IPS-NIHi7 (cell line): ENCODE measurements at regions not wholly inside any gene's neighbourhood (a gene's known extent, or its start where the extent isn't known, plus 50 kb on each side); places are given as distances from the start of the nearest gene placed in this dataset.
"Not testable (repeated sequence)": the region's sequence is repeated elsewhere in the genome, so short reads cannot be mapped to it uniquely, and the experiment has no call there.

ENCODE experiments used
- DNase-seq: peaks from one replicate; pipeline ENCODE4 v3.0.0; 2012; ENCODE audit warnings: mixed read lengths; ENCODE audit errors: extremely low spot score

DNA sequence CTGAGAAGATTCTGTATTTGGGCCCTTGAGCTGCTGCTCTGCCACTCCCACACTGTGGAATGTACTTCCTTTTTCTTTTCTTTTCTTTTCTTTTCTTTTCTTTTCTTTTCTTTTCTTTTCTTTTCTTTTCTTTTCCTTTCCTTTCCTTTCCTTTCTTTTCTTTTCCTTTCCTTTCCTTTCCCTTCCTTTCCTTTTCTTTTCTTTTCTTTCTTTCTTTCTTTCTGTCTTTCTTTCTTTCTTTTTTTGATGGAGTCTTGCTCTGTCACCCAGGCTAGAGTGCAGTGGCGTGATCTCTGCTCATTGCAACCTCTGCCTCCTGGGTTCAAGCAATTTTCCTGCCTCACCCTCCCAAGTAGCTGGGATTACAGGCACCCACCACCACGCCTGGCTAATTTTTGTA, 89.8 kb downstream of the DNAAF6 start:
- not testable (repeated sequence) for DNase-seq

DNA sequence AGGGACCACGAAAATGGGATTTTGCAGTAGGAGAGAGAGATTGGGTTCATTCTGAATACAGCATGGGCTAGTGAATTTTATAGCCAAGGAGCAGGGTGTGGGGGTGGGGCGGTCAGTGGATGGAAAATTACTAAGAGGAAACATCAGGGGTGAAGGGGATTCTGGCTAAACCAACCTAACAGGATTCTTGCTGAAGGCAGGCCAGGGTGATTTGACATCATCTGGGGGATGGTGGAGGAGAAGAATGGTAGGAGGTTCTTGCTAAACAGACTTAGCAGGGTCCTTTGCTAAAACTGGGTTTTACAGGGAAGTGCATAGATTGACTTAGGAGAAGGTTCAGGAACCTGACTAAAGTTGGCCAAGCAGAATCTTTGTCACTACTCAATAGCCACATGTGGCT, 91.9 kb downstream of the DNAAF6 start:
- DNase-seq: no peak

DNA sequence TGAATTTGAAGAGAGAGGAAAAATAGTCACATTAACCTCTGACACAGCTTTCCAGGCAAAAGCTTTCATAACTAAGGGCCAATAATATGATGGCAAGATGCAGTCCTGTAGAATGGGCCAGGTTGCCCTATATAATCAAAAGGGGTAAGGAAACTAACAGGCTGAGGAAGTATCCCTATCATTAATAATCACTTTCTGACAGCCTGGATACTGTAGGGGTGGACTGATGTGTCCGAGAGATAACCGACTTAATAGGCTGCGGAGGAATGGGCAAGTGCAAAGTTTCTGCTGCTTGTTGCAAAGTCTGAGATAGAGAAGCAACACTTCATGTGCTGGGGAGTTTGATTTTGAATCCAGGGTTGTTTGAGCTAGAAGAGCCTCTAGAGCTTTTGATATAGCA, 94.8 kb downstream of the DNAAF6 start:
- no peak for DNase-seq

DNA sequence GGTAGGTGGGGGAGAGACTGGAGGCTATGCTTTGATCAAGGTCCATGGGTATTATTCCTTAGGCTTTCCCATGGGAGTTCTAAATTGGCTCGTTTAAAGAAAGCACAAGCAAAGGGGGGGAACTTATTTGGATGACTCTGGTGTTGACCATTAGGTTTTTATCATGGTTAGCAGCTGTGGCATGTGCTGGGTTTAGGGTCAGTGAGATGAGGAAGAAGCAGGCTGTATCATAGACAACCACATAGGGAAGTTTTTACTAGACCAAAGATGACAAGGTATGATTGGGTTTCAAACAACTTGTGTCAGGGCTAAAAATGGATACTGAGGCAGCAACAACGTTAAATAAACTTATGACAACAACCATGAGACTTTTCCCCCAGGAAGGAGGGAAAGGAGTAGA, 97.7 kb downstream of the DNAAF6 start:
- no peak for DNase-seq

DNA sequence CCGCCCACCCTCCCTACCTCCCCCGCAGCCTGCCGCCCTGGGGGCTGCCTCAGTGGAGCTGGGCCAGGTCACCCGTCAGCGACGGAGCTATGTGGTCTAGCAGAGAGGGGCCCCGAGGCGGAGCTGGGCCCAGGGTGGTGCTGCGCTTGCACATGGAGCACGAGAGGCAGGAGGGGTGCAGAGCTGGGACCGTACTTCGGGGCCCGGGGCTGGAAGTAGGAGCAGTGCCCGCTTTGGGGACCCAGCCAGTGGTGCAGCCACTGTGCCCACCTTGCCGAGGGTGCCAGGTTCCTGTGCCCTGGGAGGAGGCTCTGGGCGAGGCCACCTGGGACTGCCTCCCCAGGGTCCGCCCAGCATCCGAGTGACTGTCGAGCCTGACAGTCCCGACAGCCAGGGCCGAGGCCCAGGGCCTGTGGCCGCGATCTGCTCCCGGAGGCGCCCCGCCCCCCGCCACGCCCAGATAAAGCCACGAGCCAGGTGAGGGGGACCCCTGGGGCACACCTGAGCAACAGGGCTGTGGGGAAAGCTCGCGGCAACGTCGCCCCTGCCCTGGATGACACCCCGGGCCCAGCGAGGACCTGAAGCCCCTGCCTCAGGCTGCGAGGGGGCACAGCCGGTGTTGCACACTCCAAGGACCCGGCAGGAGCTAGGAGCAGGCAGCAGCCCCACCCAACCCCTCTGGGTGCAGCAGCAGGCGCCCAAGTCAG, 117.5 kb downstream of the DNAAF6 start:
- no peak for DNase-seq

DNA sequence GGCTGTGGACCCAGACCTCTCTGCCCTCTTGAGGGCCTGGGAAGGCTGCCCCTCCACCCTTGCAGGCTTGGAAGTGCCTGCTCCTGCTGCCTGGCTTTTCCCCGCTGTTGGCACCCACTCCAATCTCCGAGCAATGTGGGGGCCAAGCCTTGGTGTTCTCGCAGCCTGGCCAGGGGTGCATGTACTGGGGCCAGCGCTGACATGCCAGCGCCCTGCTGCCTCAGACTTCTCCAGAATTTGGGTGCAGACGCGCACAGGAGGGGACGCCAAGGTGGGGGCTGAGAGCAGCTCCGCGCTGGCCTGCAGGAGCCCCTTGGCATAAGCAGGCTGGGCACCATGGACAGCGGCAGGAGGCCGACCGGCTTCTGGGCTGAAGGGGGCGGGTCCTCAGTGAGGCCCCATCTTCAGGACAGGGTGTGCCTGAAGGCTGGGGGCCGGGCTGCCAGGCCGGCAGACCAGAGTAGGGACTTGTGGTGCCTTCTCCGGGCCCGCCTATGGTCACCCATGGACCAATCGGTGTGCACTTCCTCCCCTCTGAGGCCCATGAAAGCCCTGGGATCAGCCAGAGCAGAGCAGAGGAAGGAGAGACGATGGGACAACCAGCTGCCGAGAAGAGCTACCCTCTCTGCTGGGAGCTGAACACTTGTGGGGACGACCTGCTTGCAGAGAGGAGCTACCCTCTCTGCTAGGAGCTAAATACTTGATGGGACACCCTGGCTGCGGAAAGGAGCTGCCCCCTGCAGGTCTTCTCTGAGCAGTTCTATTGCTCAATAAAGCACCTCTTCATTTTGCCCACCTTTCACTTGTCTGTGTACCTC, 118.3 kb downstream of the DNAAF6 start:
- DNase-seq: peak; percentile 95

DNA sequence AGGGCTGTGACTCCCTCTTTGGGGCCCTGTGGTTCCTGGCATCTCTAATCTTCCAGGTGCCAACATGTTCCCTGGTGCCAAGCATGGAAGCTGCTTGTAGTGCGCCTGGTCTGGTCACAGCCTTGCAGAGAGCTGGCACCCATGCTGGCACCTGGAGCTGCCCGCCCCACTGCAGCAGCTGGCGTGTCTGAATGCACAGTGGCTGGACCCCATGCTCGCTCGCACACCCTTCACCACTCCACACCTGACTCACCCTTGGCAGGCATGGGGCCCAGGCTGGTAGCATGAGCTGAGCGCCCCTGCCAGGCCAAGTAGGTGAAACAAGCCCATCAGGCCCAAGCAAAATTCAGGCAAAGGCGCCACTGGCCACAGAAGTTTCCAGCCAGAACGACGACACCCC, 119.1 kb downstream of the DNAAF6 start:
- no peak for DNase-seq

DNA sequence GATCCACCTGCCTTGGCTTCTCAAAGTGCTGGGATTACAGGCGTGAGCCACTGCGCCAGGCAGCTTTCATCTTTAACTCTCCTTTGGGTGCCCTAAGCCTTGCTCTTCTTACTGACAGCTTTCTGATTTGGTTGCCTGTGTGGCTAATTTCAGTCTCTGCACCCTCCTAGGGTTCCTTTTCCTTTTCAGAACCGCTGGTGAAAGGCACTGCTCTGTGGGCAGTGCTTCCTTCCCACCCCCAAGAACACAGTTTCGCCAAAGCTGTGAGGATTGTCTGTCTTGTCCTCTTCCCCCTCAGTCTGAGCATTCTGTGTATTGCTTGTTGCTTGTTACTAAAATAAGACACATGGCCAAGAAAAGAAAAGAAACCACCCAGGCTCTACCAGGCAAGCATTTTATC, 101.4 kb upstream of the FRMPD3 start:
- no peak for DNase-seq

DNA sequence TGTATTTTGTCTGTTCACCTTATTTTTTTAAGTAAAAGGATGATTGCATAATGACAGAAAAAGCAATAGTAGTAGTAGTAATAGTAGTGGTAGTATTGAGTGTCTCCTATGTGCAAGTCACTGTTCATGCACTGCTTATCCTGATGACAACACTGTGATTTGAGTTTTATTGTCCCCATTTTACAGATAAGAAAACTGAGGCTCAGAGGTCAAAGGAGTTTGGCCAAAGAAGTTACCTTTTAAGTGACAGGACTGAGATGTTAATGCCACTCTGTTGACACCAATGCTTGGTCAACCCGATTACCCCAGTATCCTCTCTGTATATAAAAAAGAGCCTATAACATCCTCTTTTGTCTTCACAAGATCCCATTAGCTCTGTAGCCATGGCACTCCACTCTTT, 100.5 kb upstream of the FRMPD3 start:
- no peak for DNase-seq

DNA sequence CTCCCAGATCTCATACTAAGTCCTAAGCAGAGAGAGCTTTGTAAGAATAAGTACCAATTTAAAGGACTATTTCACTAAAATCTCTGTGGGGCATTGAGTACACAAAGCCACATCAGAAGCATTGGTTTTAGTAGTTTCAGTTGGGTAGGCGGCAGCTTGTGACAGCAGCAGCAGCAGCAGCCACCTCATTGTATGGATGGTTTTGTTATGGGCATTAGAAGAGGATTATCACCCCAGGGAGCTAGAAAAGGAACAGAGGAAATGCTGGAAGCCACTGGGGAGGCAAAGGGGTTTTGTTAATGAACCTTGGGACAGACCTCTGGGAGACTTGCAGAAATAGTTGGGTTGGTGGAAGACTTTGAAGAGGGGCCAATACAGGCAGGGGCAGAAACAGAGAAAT, 93.9 kb upstream of the FRMPD3 start:
- peak; percentile 61 for DNase-seq

DNA sequence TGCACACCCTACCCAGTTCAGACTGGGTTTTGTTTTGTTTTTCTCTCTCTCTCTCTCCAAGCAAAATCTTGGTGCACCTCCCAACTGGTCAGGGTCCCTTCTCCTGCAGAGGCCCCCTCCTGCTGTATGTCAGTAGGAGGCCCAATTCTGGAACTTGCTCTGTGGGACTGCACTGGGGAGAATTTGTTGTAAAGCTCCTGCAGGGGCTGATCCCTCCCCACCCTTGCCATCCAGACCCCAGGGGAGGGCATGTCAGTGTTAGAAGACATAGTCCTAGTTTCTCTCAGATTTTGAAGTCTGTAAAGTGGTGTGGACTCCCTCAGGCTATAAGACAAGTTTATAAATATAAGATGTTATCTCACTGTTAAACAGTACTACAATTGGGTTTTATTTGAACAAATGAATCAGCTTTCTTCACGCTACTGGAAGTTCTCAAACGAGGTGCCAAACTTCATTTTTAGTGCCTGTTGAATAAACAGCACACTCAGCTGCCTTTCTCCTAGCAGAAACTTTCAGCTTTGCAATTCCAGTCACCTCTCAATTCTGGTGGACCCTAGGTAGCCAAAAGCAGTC, 88.6 kb upstream of the FRMPD3 start:
- DNase-seq: no peak

DNA sequence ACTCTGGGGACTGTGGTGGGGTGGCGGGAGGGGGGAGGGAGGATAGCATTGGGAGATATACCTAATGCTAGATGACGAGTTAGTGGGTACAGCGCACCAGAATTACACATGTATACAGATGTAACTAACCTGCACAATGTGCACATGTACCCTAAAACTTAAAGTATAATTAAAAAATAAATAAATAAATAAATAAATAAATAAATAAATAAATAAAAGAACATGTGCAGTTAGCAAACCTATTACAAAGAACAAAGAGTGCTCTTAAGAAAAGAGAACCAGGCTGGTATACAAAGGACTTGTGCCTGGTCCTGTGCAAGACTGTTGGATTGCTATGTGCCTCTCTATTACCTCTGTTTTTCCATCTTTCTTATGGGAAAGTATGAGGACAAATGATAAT, 79.3 kb upstream of the FRMPD3 start:
- not testable (repeated sequence) for DNase-seq

DNA sequence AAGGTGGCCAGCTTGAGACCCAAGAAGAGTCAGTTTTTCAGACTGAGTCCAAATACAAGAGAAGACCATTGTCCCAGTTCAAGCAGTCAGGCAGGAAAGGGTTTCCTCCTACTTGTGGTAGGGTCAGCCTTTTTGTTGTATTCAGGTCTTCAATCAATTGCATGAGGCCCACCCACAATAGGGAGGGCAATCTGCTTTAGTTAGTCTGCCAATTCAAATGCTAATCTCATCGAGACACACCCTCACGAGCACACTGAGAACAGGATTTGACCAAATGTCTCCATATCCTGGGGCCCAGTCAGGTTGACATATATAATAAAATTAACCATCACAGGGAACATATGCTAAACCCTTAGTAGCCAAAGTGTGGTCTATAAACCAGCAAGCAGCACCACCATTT, 75.3 kb upstream of the FRMPD3 start:
- no peak for DNase-seq

DNA sequence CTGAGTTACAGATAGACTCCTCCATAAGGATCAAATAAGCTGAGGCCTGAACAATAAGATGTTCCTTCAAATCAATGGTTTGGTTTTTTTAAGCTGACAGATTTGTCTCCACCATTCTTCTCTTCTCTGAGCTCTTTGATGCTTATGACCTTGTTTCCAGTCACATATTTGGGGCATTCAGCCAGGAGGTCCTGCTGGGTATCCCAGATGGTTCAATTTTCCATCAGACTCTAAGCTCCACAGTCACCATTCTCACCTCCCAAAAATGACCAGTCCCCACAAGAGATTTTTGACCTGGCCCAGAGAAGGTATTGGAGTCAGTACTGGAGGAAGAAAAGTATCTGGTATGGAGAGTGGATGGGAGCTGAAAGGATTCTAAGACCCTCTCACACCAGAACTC, 74.6 kb upstream of the FRMPD3 start:
- DNase-seq: no peak

DNA sequence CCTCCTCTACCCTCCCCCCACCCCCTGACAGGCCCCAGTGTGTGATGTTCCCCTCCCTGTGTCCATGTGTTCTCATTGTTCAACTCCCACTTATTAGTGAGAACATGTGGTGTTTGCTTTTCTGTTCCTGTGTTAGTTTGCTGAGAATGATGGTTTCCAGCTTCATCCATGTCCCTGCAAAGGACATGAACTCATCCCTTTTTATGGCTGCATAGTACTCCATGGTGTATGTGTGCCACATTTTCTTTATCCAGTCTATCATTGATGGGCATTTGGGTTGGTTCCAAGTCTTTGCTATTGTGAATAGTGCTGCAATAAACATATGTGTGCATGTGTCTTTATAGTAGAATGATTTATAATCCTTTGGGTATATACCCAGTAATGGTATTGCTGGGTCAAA, 73.3 kb upstream of the FRMPD3 start:
- DNase-seq: not testable (repeated sequence)

DNA sequence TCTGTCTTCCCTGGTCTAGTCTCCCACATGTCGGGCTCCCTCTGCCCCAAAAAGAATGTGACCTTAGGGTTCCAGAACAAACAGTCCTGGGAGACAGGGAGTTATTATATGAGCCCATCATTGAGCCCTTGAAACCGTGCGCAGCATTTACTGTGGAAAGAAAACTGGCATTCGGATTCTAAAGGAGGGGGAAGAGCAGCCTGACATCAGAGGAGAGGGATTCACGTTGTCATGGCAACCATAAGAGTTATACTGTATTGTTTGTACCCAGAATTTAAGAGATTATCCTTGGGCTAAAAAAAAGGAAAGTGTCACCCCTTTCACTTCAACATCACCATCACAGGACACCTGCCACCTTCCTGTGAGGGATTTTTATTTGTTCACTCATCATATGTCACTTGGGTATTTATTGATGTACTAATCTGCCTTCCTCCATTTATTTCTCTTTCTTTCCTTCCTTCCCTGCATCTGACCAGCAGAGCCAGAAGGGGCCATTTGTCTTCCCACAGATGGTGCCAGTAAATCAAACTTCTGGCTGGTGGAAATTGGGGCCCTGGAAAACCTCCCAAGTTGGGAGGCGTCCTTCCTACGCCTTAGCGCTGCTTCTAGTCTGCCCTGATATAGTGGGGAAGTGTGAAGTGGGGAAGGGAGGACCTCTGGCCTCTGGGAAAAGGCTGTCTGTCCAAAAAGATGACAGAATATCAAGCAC, 64.9 kb upstream of the FRMPD3 start:
- DNase-seq: no peak

DNA sequence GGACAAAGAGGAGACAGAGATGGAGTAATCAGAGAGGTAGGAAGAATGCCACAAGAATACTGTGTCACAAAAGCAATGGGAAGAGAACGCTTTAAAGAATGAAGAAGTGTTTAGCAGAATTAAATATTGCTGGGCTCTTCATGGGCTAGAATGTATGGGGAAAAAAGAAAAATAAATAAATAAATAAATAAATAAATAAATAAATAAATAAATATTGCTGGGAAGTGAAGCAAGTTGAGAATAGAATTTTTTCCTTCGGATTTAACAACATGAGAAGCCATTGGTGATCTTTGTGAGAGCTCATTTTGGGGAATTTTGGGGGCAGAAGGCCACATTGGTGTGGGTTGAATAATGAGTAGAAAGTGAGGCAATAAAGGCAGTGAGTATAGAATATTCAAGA, 59.7 kb upstream of the FRMPD3 start:
- no peak for DNase-seq

DNA sequence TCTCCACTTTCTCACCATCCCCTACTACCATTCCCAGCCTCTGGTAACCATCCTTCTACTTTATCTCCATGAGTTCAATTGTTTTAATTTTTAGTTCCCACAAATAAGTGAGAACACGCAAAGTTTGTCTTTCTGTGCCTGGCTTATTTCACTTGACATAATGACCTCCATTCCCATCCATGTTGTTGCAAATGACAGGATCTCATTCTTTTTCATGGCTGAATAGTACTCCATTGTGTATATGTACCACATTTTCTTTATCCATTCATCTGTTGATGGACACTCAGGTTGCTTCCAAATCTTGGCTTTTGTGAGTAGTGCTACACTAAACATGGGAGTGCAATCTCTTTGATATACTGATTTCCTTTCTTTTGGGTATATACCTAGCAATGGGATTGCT, 55.8 kb upstream of the FRMPD3 start:
- DNase-seq: not testable (repeated sequence)

DNA sequence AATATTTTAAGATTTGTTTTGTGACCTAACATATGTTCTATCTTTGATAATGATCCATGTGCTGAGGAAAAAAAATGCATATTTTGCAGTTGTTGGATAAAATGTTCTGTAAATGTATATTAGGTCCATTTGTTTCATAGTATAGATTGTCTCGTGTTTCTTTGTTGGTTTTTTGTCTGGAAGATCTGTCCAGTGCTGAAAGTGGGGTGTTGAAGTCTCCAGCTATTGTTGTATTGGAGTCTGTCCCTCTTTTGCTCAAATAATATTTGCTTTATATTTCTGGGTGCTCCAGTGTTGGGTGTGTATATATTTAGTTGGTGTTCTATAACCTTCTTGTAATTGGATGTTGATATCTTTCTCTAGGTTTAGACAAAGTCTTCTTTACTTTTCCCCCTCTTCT, 53.2 kb upstream of the FRMPD3 start:
- no peak for DNase-seq

DNA sequence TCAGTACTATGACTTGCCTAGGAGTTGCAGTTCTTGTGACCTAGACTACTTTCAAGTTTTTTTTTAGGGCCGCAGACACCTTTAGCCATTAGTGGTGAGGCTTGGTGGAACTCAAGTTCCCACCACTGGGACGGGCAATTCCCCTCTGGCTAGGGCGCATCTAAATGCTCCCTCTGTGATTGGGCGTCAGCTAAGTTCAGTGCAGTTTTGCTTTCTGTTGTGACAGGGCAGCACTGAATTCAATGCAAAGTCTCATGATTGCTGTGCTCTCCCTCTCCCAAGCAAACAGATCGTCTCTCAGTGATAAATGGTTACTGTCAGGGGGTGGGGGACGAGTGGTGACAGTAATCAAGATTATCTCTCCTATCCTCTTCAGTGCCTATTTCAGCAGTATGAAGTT, 52.7 kb upstream of the FRMPD3 start:
- no peak for DNase-seq

DNA sequence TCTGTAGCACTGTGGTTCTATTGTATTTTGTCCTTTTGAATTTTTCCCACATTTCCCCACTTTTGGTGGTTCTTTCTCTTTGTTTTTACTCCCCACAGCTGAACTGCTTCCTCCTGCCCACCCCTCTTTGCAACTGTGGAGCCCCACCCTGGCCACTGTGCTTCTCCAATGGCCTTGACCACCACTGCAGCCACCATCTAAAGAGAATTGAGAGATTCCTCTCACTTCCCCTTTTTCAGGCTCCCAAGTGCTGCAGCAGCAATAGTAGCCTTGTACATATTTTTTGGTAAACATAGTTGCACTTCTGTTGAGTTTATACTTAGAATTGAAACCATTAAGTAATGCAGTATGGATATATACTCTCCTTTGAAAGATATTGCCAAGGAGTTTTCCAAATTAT, 51.3 kb upstream of the FRMPD3 start:
- no peak for DNase-seq
